Gastroesophageal sphincter (tissue), 4 donors: ENCODE measurements at regions not wholly inside any gene's neighbourhood (a gene's known extent, or its start where the extent isn't known, plus 50 kb on each side); places are given as distances from the start of the nearest gene placed in this dataset.

Source experiments
- ATAC-seq: fragments of 150-250 bp; one replicate; pipeline ENCODE4 v1.9.1; 2016; ENCODE audit warnings: mild to moderate bottlenecking, moderate library complexity
- H3K27ac ChIP-seq, 4 donors: fragments of 200-600 bp; sonication (generic) in 3 of 4; 1 replicate in 3 of 4; 2 replicates in 1 of 4; pipeline ENCODE4 v1.5.1; 2016 to 2019
- H3K27me3 ChIP-seq: fragments of 200-600 bp; sonication (generic); one replicate; pipeline ENCODE4 v1.5.1; 2019
- H3K36me3 ChIP-seq, 2 donors: fragments of 200-600 bp; sonication (generic); one replicate each; pipeline ENCODE4 v1.5.1; 2019; ENCODE audit warnings: control low read depth in 1 of 2
- H3K4me1 ChIP-seq, 3 donors: fragments of 200-600 bp; sonication (generic); 1 replicate in 2 of 3; 2 replicates in 1 of 3; pipeline ENCODE4 v1.5.1; 2016 to 2019; ENCODE audit warnings: control low read depth in 2 of 3
- H3K4me3 ChIP-seq, 2 donors: fragments of 200-600 bp; sonication (generic); one replicate each; pipeline ENCODE4 v1.5.1; 2019; ENCODE audit warnings: mild to moderate bottlenecking in 1 of 2, moderate library complexity in 1 of 2
- H3K9me3 ChIP-seq, 3 donors: fragments of 200-600 bp; sonication (generic); one replicate each; pipeline ENCODE4 v1.5.1; 2017 to 2019; ENCODE audit warnings: control low read depth in 2 of 3
- EP300 ChIP-seq: sonication (generic); formaldehyde crosslinking; IDR thresholded peaks from one replicate; pipeline ENCODE4 v1.6.1; 2017; ENCODE audit warnings: antibody characterized with exemption, mild to moderate bottlenecking
- POLR2A ChIP-seq, 2 donors: fragments of 450-650 bp; IDR thresholded peaks; one replicate each; pipeline ENCODE4 v1.6.1; 2017; ENCODE audit warnings: antibody characterized with exemption in 2 of 2, mild to moderate bottlenecking in 2 of 2, moderate library complexity in 1 of 2
- POLR2AphosphoS5 ChIP-seq: sonication (generic); formaldehyde crosslinking; IDR thresholded peaks from one replicate; pipeline ENCODE4 v1.6.1; 2017; ENCODE audit warnings: antibody characterized with exemption
- WGBS, 2 donors: methylation state at CpG; one replicate each; pipeline ENCODE4 v1.1.5; 2018; ENCODE audit warnings: low coverage in 1 of 2; 5-methylcytosine and 5-hydroxymethylcytosine counted together
- TF ChIP-seq, protein P1 (sequence below), 4 experiments: fragments of 200-600 bp in 2 of 4; fragments of 450-650 bp in 2 of 4; sonication (generic) in 1 of 4; IDR thresholded peaks; one replicate each; pipeline ENCODE4 v1.5.1; 2017 to 2019; ENCODE audit warnings: antibody characterized with exemption in 4 of 4, mild to moderate bottlenecking in 2 of 4, moderate library complexity in 2 of 4

DNA sequence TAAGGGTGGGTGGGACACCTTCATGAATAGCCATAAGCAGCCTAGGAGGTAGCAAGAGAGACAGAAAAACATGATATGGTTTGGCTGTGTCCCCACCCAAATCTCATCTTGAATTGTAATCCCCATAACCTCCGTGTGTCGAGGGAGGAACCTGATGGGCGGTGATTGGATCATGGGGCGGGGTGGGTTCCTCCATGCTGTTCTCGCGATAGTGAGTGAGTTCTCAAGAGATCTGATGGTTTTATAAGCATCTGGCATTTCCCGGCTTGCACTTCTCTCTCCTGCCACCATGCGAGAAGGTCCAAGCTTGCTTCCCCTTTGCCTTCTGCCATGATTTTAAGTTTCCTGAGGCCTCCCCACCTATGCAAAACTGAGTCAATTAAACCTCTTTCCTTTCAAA is 259.1 kb upstream of the ERCC4 start:
- TF ChIP-seq POLR2A (IDR thresholded peaks at IDR 0.05), result no peak
- no peak for TF ChIP-seq EP300
- no peak for TF ChIP-seq POLR2AphosphoS5
- TF ChIP-seq, protein P1, sequence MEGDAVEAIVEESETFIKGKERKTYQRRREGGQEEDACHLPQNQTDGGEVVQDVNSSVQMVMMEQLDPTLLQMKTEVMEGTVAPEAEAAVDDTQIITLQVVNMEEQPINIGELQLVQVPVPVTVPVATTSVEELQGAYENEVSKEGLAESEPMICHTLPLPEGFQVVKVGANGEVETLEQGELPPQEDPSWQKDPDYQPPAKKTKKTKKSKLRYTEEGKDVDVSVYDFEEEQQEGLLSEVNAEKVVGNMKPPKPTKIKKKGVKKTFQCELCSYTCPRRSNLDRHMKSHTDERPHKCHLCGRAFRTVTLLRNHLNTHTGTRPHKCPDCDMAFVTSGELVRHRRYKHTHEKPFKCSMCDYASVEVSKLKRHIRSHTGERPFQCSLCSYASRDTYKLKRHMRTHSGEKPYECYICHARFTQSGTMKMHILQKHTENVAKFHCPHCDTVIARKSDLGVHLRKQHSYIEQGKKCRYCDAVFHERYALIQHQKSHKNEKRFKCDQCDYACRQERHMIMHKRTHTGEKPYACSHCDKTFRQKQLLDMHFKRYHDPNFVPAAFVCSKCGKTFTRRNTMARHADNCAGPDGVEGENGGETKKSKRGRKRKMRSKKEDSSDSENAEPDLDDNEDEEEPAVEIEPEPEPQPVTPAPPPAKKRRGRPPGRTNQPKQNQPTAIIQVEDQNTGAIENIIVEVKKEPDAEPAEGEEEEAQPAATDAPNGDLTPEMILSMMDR (IDR thresholded peaks at IDR 0.05), result no peak
- ATAC-seq, result no peak
- no peak overlapping the region for H3K4me3 ChIP-seq
- H3K9me3 ChIP-seq, result no peaks in the 10 kb centered on the region
- H3K27me3 ChIP-seq, result no peaks in the 10 kb centered on the region
- no peaks in the 10 kb centered on the region for H3K36me3 ChIP-seq
- 86 to 88% methylated on average over 4 to 5 of the region's 8 CpGs for WGBS, 2 donors
- H3K27ac ChIP-seq, result no peak overlapping the region
- no peaks in the 10 kb centered on the region for H3K4me1 ChIP-seq

DNA sequence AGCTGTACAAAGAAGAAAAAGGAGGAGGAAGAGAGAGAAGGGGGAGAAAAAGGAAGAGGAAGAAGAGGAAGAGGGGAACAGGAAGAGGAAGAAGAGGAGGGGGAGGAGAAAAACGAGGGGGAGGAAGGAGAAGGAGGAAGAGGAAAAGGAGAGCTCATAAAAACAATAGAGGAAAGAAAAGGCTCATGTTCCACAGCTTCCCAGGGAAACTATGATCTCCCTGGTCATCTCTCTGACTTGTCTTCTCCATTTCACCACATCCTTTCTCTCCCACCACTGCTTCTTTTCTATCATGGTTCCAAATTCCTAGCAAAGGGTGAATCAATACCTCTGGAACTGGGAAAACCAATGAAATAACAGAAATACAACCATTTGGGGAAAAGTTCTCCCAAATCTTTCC is 254.1 kb upstream of the ERCC4 start:
- peaks cover 0 to 4% (median 0%) of the 10 kb centered on the region in 3 donors for H3K9me3 ChIP-seq
- WGBS, 2 donors, result 15% methylated on average over 1 of the region's 1 CpG; no CpG with 5 or more reads in 1 of the 2 donors

DNA sequence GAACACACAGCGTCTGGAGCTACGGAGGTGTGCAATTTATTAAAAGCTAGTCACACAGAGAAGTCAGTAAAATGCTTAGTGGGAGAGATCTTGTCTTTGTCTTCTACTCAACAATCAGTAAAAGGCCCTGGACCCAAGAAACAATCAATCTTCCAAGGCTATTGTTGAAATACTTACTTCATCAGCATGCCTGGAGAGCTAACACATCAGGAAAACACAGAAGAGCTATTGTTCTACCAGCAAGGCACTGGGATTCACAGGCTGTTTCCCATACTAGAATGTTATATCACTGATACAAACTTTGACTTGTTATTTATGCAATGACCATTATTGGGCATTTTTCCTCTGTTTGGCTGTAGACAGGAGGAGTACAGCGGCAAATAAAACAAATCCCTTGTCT is 247.8 kb upstream of the ERCC4 start:
- Histone ChIP-seq H3K27me3 (peaks cover 3% of the 10 kb centered on the region), H3K9me3 (peaks cover 0 to 7% (median 0%) of the 10 kb centered on the region in 3 donors), H3K4me1 (no peaks in the 10 kb centered on the region), H3K4me3 (no peak overlapping the region), H3K27ac (no peak overlapping the region), H3K36me3 (no peaks in the 10 kb centered on the region)
- 70% methylated on average over 3 of the region's 3 CpGs; no CpG with 5 or more reads in 1 of the 2 donors for WGBS, 2 donors
- no peak for ATAC-seq
- TF ChIP-seq, protein P1 (IDR thresholded peaks at IDR 0.05), result no peak
- TF ChIP-seq POLR2AphosphoS5 (no peak), POLR2A (IDR thresholded peaks at IDR 0.05) (no peak)

More for the DNA sequence above, 254.1 kb upstream of the ERCC4 start:
- Histone ChIP-seq H3K4me1 (no peaks in the 10 kb centered on the region), H3K27me3 (no peaks in the 10 kb centered on the region), H3K27ac (no peak overlapping the region), H3K36me3 (no peaks in the 10 kb centered on the region), H3K4me3 (no peak overlapping the region)
- no peak for ATAC-seq
- TF ChIP-seq, protein P1 (IDR thresholded peaks at IDR 0.05), result no peak
- TF ChIP-seq POLR2A (IDR thresholded peaks at IDR 0.05) (no peak), EP300 (no peak), POLR2AphosphoS5 (no peak)

DNA sequence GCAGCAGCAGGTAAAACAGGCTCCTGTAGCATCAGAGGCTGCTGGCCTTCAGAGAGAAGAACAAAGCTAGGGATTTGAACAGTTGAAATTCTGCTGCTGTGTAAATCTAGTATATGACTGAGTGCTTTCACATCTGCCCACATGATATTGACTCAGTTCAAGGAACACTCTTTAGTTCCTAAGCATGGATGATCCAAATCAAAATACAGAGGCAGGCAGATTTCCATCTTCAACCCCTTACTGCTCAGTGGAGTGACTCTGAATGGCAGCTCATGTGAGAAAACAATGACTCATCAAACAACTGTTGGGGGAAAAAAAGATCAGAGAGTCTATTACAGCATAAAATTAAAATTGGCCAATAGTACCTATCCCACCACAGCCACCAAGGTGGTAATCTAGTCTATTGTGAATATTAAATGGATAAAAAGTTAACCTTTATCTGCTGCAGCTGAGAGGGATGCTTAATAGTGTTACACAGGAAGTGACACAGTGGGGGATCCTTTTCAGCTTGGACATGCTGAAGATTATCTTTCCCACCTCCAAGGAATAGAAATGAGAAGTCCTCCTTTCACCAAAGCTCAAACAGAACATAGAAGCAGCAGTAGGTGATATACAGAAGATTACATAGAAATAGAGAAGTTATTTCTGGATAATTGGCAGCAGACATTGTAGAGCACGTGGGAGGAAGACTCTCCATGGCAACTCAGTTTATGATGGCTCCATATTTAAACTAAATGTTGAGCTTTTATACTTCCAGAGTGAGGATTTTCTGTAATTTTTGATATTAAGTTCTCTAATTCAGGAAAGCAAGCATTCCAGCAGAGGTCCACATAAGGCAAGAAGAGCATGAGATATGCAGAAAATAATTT is 239.7 kb upstream of the ERCC4 start:
- Histone ChIP-seq H3K27ac (no peak overlapping the region), H3K36me3 (no peaks in the 10 kb centered on the region)
- 25 to 55% methylated on average over 1 of the region's 1 CpG for WGBS, 2 donors

More for the DNA sequence above, 239.7 kb upstream of the ERCC4 start:
- TF ChIP-seq, protein P1 (IDR thresholded peaks at IDR 0.05), result no peak
- TF ChIP-seq EP300 (no peak), POLR2AphosphoS5 (no peak), POLR2A (IDR thresholded peaks at IDR 0.05) (no peak)
- no peaks in the 10 kb centered on the region for H3K27me3 ChIP-seq
- H3K9me3 ChIP-seq, result no peaks in the 10 kb centered on the region
- ATAC-seq, result no peak
- no peaks in the 10 kb centered on the region for H3K4me1 ChIP-seq
- H3K4me3 ChIP-seq, result no peak overlapping the region
